ENCODE measurements at regions not wholly inside any gene's neighbourhood (a gene's known extent, or its start where the extent isn't known, plus 50 kb on each side); places are given as distances from the start of the nearest gene placed in this dataset.

GRCh38 chr13:97119943-97120342 is 102.2 kb upstream of the MBNL2 start (continued):
- TF ChIP-seq HDAC2 (IDR thresholded peaks at IDR 0.05; ENCODE audit: borderline replicate concordance in 1 of 2, low read depth in 2 of 2, low read length in 2 of 2) (no peak), SRF (IDR thresholded peaks at IDR 0.05; ENCODE audit: low read depth, low read length) (no peak), ZNF274 (IDR thresholded peaks at IDR 0.05; ENCODE audit: borderline replicate concordance, extremely low read depth, low read length) (no peak), CHD2 (IDR thresholded peaks at IDR 0.05; ENCODE audit: low read length) (no peak), TAF7 (optimal IDR thresholded peaks at IDR 0.05; ENCODE audit: borderline replicate concordance, low read depth, low read length) (no peak), FOSL1 (IDR thresholded peaks at IDR 0.05; ENCODE audit: insufficient read depth, low read depth, low read length) (no peak), ATF3 (IDR thresholded peaks at IDR 0.05; ENCODE audit: insufficient read depth, low read depth, low read length) (no peak), BCL11A (IDR thresholded peaks at IDR 0.05; ENCODE audit: low read depth in 2 of 2, low read length in 2 of 2) (no peak)
